ENCODE measurements at regions not wholly inside any gene's neighbourhood (a gene's known extent, or its start where the extent isn't known, plus 50 kb on each side); places are given as distances from the start of the nearest gene placed in this dataset.

GRCh38 chr16:86026171-86026910, 127.4 kb downstream of the IRF8 start:
- Histone ChIP-seq H3K79me2 (ENCODE audit: insufficient read depth, low read length) (no peaks in the 10 kb centered on the region), H3K4me1 (ENCODE audit: insufficient read depth, low read length) (no peaks in the 10 kb centered on the region), H2AFZ (ENCODE audit: low read length) (no peak overlapping the region), H3K27ac (ENCODE audit: low read depth, low read length) (no peak overlapping the region), H4K20me1 (ENCODE audit: insufficient read depth, low read length) (no peaks in the 10 kb centered on the region), H3K4me3 (ENCODE audit: insufficient read depth, low read length) (no peak overlapping the region), H3K27me3 (ENCODE audit: insufficient read depth, low read length) (peaks cover 4% of the 10 kb centered on the region), H3K9me3 (ENCODE audit: low read depth, low read length) (no peaks in the 10 kb centered on the region), H3K4me2 (ENCODE audit: insufficient read depth, low read length) (no peak overlapping the region), H3K36me3 (ENCODE audit: insufficient read depth, low read length) (no peaks in the 10 kb centered on the region)
- no peak for TF ChIP-seq CTCF (IDR thresholded peaks at IDR 0.05; ENCODE audit: extremely low read depth, low read depth, low read length)
- DNase-seq (ENCODE audit: insufficient read length, low spot score, missing footprints): no peak

- TF ChIP-seq CTCF (IDR thresholded peaks at IDR 0.05; ENCODE audit: extremely low read depth, low read depth, low read length): no peak
- DNase-seq (ENCODE audit: insufficient read length, low spot score, missing footprints): no peak
- no peaks in the 10 kb centered on the region for H3K9me3 ChIP-seq (ENCODE audit: low read depth, low read length)
Observed at GRCh38 chr16:86026916-86027315, 128.0 kb downstream of the IRF8 start.

GRCh38 chr16:86027373-86028126, 128.6 kb downstream of the IRF8 start:
- Histone ChIP-seq H3K27me3 (ENCODE audit: insufficient read depth, low read length) (peaks cover 13% of the 10 kb centered on the region), H3K9me3 (ENCODE audit: low read depth, low read length) (no peaks in the 10 kb centered on the region), H3K36me3 (ENCODE audit: insufficient read depth, low read length) (no peaks in the 10 kb centered on the region), H4K20me1 (ENCODE audit: insufficient read depth, low read length) (no peaks in the 10 kb centered on the region), H3K4me1 (ENCODE audit: insufficient read depth, low read length) (no peaks in the 10 kb centered on the region), H3K27ac (ENCODE audit: low read depth, low read length) (no peak overlapping the region), H3K4me2 (ENCODE audit: insufficient read depth, low read length) (no peak overlapping the region), H3K4me3 (ENCODE audit: insufficient read depth, low read length) (no peak overlapping the region), H2AFZ (ENCODE audit: low read length) (no peak overlapping the region), H3K79me2 (ENCODE audit: insufficient read depth, low read length) (no peaks in the 10 kb centered on the region)
- no peak for TF ChIP-seq CTCF (IDR thresholded peaks at IDR 0.05; ENCODE audit: extremely low read depth, low read depth, low read length)
- DNase-seq (ENCODE audit: insufficient read length, low spot score, missing footprints): no peak

More at GRCh38 chr16:86026916-86027315, 128.0 kb downstream of the IRF8 start:
- H3K27me3 ChIP-seq (ENCODE audit: insufficient read depth, low read length): peaks cover 7% of the 10 kb centered on the region
- H3K4me1 ChIP-seq (ENCODE audit: insufficient read depth, low read length): no peaks in the 10 kb centered on the region
- H4K20me1 ChIP-seq (ENCODE audit: insufficient read depth, low read length): no peaks in the 10 kb centered on the region
- no peak overlapping the region for H3K27ac ChIP-seq (ENCODE audit: low read depth, low read length)
- no peak overlapping the region for H3K4me2 ChIP-seq (ENCODE audit: insufficient read depth, low read length)
- no peak overlapping the region for H2AFZ ChIP-seq (ENCODE audit: low read length)
- H3K36me3 ChIP-seq (ENCODE audit: insufficient read depth, low read length): no peaks in the 10 kb centered on the region
- H3K79me2 ChIP-seq (ENCODE audit: insufficient read depth, low read length): no peaks in the 10 kb centered on the region
- H3K4me3 ChIP-seq (ENCODE audit: insufficient read depth, low read length): no peak overlapping the region

- H3K36me3 ChIP-seq (ENCODE audit: insufficient read depth, low read length): no peaks in the 10 kb centered on the region
- H3K4me1 ChIP-seq (ENCODE audit: insufficient read depth, low read length): no peaks in the 10 kb centered on the region
- H4K20me1 ChIP-seq (ENCODE audit: insufficient read depth, low read length): no peaks in the 10 kb centered on the region
- no peak overlapping the region for H3K4me3 ChIP-seq (ENCODE audit: insufficient read depth, low read length)
- peaks cover 24% of the 10 kb centered on the region for H3K27me3 ChIP-seq (ENCODE audit: insufficient read depth, low read length)
- H3K4me2 ChIP-seq (ENCODE audit: insufficient read depth, low read length): no peak overlapping the region
- DNase-seq (ENCODE audit: insufficient read length, low spot score, missing footprints): peak; percentile 67
- H3K27ac ChIP-seq (ENCODE audit: low read depth, low read length): no peak overlapping the region
- no peaks in the 10 kb centered on the region for H3K9me3 ChIP-seq (ENCODE audit: low read depth, low read length)
- TF ChIP-seq CTCF (IDR thresholded peaks at IDR 0.05; ENCODE audit: extremely low read depth, low read depth, low read length): no peak
- H3K79me2 ChIP-seq (ENCODE audit: insufficient read depth, low read length): no peaks in the 10 kb centered on the region
- no peak overlapping the region for H2AFZ ChIP-seq (ENCODE audit: low read length)
Observed at GRCh38 chr16:86029131-86029741, 130.3 kb downstream of the IRF8 start.
